ENCODE measurements at regions not wholly inside any gene's neighbourhood (a gene's known extent, or its start where the extent isn't known, plus 50 kb on each side); places are given as distances from the start of the nearest gene placed in this dataset.
"Not testable (repeated sequence)": the region's sequence is repeated elsewhere in the genome, so short reads cannot be mapped to it uniquely, and the experiment has no call there.

DNA sequence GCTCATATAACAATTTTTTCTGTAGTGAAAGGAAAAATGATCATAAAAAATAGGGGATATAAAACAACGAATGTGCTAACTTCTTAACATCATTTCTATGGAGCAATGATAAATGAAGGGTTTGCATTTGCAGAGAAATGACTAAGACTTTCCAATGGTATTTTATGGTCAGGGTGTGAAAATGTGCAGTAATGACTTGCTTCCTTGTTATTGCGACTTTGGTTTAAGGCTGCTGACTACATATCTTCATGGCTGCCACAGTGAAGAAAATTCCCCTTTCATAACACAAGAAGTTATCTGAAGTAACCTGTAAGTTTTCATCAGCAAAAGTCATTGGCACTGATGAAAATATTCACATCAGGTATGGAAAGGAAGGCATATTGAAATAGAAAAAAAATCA is 166.1 kb upstream of the NRG3 start:
- DNase-seq (ENCODE audit: low read depth in 6 of 9, low spot score in 9 of 9): no peak
- Histone ChIP-seq H3K27ac (ENCODE audit: low read depth in 1 of 2, low read length in 1 of 2) (no peak overlapping the region), H3K9me3 (ENCODE audit: control insufficient read depth in 2 of 2, insufficient read depth in 1 of 2, low read length in 1 of 2) (no peaks in the 10 kb centered on the region), H3K4me3 (ENCODE audit: low read length in 2 of 2) (no peak overlapping the region), H3K36me3 (ENCODE audit: control insufficient read depth in 2 of 2, insufficient read depth in 2 of 2, low read length in 1 of 2) (no peaks in the 10 kb centered on the region), H3K4me1 (ENCODE audit: control insufficient read depth in 2 of 2, insufficient read depth in 2 of 2, low read length in 2 of 2) (no peaks in the 10 kb centered on the region), H3K27me3 (ENCODE audit: control insufficient read depth in 2 of 2, insufficient read depth in 1 of 2, low read length in 1 of 2) (no peaks in the 10 kb centered on the region)
- WGBS: 23% methylated on average over 2 of the region's 2 CpGs

DNA sequence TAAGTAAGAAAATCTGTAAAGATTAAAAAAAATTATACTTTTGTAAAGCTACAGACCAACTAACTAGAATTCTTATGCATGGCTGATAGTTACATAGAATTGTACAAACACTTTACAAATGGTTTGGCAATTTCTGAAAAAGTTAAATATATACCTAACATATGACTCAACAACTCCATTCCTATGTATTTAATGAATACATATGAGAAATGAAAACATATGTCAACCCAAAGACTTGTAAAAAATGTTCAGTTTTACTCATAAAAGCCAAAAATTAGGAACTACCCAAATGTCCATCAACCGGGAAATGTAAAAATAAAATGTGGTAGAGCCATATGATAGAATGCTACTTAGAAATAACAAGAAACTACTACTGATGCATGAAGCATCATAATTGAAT is 152.6 kb upstream of the NRG3 start:
- no peak overlapping the region for H3K4me3 ChIP-seq (ENCODE audit: low read length in 2 of 2)
- WGBS: 95% methylated on average over 1 of the region's 1 CpG
- no peaks in the 10 kb centered on the region for H3K9me3 ChIP-seq (ENCODE audit: control insufficient read depth in 2 of 2, insufficient read depth in 1 of 2, low read length in 1 of 2)
- H3K4me1 ChIP-seq (ENCODE audit: control insufficient read depth in 2 of 2, insufficient read depth in 2 of 2, low read length in 2 of 2): no peaks in the 10 kb centered on the region
- H3K36me3 ChIP-seq (ENCODE audit: control insufficient read depth in 2 of 2, insufficient read depth in 2 of 2, low read length in 1 of 2): no peaks in the 10 kb centered on the region
- H3K27ac ChIP-seq (ENCODE audit: low read depth in 1 of 2, low read length in 1 of 2): no peak overlapping the region
- no peaks in the 10 kb centered on the region for H3K27me3 ChIP-seq (ENCODE audit: control insufficient read depth in 2 of 2, insufficient read depth in 1 of 2, low read length in 1 of 2)
- no peak for DNase-seq (ENCODE audit: low read depth in 6 of 9, low spot score in 9 of 9)

DNA sequence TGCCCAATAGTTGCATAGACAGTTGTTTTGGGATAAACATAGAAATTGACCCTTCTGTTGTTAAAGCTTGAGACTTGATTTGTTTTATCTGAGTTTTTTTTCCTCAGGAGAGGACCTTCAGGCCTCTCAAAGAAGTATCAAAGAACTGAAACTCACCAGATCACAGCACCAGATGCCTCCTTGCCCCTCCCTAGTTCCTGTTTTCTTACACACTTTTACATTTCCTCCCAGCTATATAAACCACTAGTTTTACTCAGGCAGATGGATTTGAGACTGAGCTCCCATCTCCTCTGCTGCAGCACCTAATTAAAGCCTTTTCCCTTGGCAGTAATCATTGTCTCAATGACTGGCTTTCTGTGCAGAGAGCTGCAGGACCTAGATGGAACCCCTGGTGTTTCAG is 150.6 kb upstream of the NRG3 start:
- Histone ChIP-seq H3K4me1 (ENCODE audit: control insufficient read depth in 2 of 2, insufficient read depth in 2 of 2, low read length in 2 of 2) (no peaks in the 10 kb centered on the region), H3K36me3 (ENCODE audit: control insufficient read depth in 2 of 2, insufficient read depth in 2 of 2, low read length in 1 of 2) (no peaks in the 10 kb centered on the region), H3K27ac (ENCODE audit: low read depth in 1 of 2, low read length in 1 of 2) (no peak overlapping the region), H3K4me3 (ENCODE audit: low read length in 2 of 2) (no peak overlapping the region), H3K27me3 (ENCODE audit: control insufficient read depth in 2 of 2, insufficient read depth in 1 of 2, low read length in 1 of 2) (no peaks in the 10 kb centered on the region), H3K9me3 (ENCODE audit: control insufficient read depth in 2 of 2, insufficient read depth in 1 of 2, low read length in 1 of 2) (no peaks in the 10 kb centered on the region)
- peak in 2 of 9 donors; percentile 2 to 4 for DNase-seq (ENCODE audit: low read depth in 6 of 9, low spot score in 9 of 9)

DNA sequence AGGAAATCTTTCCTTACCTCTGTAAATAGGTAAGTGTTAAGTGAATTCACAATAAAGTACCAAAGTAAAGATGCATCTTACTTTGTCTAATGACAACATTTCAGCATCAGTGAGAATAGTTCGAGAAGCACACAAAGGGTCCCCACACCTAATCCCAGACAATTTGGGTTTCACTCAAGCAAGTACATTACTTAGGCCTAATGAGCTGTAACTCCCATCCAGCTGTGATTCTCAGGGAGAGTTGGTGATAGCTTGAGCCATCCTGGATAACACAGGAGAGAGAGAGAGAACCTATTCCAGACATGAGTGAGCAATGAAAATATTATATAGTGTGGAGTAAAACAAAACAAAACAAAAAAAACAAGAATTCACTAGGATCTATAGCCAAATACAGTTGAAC is 149.1 kb upstream of the NRG3 start:
- Histone ChIP-seq H3K4me1 (ENCODE audit: control insufficient read depth in 2 of 2, insufficient read depth in 2 of 2, low read length in 2 of 2) (no peaks in the 10 kb centered on the region), H3K36me3 (ENCODE audit: control insufficient read depth in 2 of 2, insufficient read depth in 2 of 2, low read length in 1 of 2) (no peaks in the 10 kb centered on the region), H3K9me3 (ENCODE audit: control insufficient read depth in 2 of 2, insufficient read depth in 1 of 2, low read length in 1 of 2) (no peaks in the 10 kb centered on the region), H3K4me3 (ENCODE audit: low read length in 2 of 2) (no peak overlapping the region), H3K27me3 (ENCODE audit: control insufficient read depth in 2 of 2, insufficient read depth in 1 of 2, low read length in 1 of 2) (no peaks in the 10 kb centered on the region), H3K27ac (ENCODE audit: low read depth in 1 of 2, low read length in 1 of 2) (no peak overlapping the region)
- DNase-seq (ENCODE audit: low read depth in 6 of 9, low spot score in 9 of 9): no peak
- WGBS: 86% methylated on average over 1 of the region's 1 CpG

DNA sequence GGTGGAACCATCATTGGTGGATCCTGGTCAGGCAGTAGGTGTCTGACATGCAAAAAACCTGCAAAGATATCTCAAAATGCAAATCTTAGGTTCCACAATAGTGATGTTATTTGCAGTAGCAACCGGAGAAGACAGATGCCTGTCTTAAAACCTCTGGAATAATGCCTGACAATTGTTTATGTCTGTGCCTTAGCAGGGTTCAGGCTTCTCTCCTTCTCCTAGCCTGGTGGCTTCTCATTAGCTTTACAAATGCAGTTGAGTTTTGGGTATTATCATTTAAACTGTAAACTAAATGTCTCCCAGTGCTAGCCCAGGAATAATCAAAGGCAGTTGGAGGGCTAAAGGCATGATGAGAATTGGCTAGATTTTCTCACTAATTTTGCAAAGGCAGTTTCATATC is 146.3 kb upstream of the NRG3 start:
- DNase-seq (ENCODE audit: low read depth in 6 of 9, low spot score in 9 of 9): no peak
- Histone ChIP-seq H3K4me1 (ENCODE audit: control insufficient read depth in 2 of 2, insufficient read depth in 2 of 2, low read length in 2 of 2) (no peaks in the 10 kb centered on the region), H3K36me3 (ENCODE audit: control insufficient read depth in 2 of 2, insufficient read depth in 2 of 2, low read length in 1 of 2) (no peaks in the 10 kb centered on the region), H3K27ac (ENCODE audit: low read depth in 1 of 2, low read length in 1 of 2) (no peak overlapping the region), H3K27me3 (ENCODE audit: control insufficient read depth in 2 of 2, insufficient read depth in 1 of 2, low read length in 1 of 2) (no peaks in the 10 kb centered on the region), H3K9me3 (ENCODE audit: control insufficient read depth in 2 of 2, insufficient read depth in 1 of 2, low read length in 1 of 2) (peaks cover 0 to 3% of the 10 kb centered on the region in 2 donors), H3K4me3 (ENCODE audit: low read length in 2 of 2) (no peak overlapping the region)
- 86% methylated on average over 1 of the region's 1 CpG for WGBS

DNA sequence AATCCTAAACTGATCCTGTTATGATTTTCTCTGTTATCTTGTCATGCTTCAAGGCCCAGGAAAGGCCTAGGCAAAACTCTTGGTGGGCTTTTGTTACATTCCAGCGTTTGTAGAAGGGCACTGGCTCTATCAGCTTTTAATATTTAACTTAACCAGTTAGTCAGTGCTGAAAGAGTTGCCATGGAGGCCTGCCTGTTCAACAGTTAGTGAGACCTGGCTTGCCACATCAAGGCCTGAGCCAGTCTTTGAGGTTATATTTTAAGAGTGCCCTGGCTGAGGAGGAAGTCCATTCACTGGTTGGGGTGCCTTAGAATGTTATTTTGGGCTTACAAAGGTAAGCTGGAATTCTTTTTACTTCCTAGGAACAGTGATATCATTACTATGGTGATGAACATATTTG is 144.1 kb upstream of the NRG3 start:
- no peaks in the 10 kb centered on the region for H3K4me1 ChIP-seq (ENCODE audit: control insufficient read depth in 2 of 2, insufficient read depth in 2 of 2, low read length in 2 of 2)
- DNase-seq (ENCODE audit: low read depth in 6 of 9, low spot score in 9 of 9): no peak
- no peaks in the 10 kb centered on the region for H3K27me3 ChIP-seq (ENCODE audit: control insufficient read depth in 2 of 2, insufficient read depth in 1 of 2, low read length in 1 of 2)
- 0% methylated on average over 1 of the region's 1 CpG for WGBS
- peaks cover 0 to 3% of the 10 kb centered on the region in 2 donors for H3K9me3 ChIP-seq (ENCODE audit: control insufficient read depth in 2 of 2, insufficient read depth in 1 of 2, low read length in 1 of 2)
- no peaks in the 10 kb centered on the region for H3K36me3 ChIP-seq (ENCODE audit: control insufficient read depth in 2 of 2, insufficient read depth in 2 of 2, low read length in 1 of 2)
- no peak overlapping the region for H3K4me3 ChIP-seq (ENCODE audit: low read length in 2 of 2)
- no peak overlapping the region for H3K27ac ChIP-seq (ENCODE audit: low read depth in 1 of 2, low read length in 1 of 2)

DNA sequence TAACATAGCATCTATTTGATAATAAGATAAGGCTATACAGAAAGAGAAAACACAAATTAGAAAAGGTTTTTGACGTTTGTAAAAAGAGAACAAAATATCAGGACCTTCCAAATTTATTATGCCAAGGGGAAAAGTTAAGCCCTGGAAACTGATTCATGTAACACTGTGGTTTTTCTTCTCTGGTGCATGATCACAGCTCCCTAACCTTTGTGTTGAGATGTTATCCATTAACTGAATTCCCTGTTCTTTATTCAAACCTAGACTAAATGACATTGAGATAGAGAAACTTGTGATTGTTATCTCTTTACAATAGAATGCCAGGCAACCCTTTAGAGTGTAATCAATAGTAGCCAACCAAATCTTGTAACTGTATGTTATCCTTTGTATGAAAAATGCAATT is 141.5 kb upstream of the NRG3 start:
- no peak overlapping the region for H3K27ac ChIP-seq (ENCODE audit: low read depth in 1 of 2, low read length in 1 of 2)
- H3K4me3 ChIP-seq (ENCODE audit: low read length in 2 of 2): no peak overlapping the region
- WGBS: 83% methylated on average over 1 of the region's 1 CpG
- DNase-seq (ENCODE audit: low read depth in 6 of 9, low spot score in 9 of 9): no peak
- H3K9me3 ChIP-seq (ENCODE audit: control insufficient read depth in 2 of 2, insufficient read depth in 1 of 2, low read length in 1 of 2): peaks cover 0 to 3% of the 10 kb centered on the region in 2 donors
- no peaks in the 10 kb centered on the region for H3K27me3 ChIP-seq (ENCODE audit: control insufficient read depth in 2 of 2, insufficient read depth in 1 of 2, low read length in 1 of 2)
- H3K36me3 ChIP-seq (ENCODE audit: control insufficient read depth in 2 of 2, insufficient read depth in 2 of 2, low read length in 1 of 2): no peaks in the 10 kb centered on the region
- H3K4me1 ChIP-seq (ENCODE audit: control insufficient read depth in 2 of 2, insufficient read depth in 2 of 2, low read length in 2 of 2): no peaks in the 10 kb centered on the region

DNA sequence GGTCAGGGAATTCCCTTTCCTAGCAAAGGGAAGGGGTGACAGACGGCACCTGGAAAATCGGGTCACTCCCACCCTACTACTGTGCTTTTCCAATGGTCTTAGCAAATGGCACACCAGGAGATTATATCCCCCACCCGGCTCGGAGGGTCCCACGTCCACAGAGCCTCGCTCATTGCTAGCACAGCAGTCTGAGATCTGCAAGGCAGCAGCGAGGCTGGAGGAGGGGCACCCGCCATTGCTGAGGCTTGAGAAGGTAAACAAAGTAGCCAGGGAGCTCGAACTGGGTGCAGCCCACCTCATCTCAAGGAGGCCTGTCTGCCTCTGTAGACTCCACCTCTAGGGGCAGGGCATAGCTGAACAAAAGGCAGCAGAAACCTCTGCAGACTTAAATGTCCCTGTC is 139.8 kb upstream of the NRG3 start:
- not testable (repeated sequence) for H3K4me1 ChIP-seq (ENCODE audit: control insufficient read depth in 2 of 2, insufficient read depth in 2 of 2, low read length in 2 of 2); H3K27me3 ChIP-seq (ENCODE audit: control insufficient read depth in 2 of 2, insufficient read depth in 1 of 2, low read length in 1 of 2); H3K27ac ChIP-seq (ENCODE audit: low read depth in 1 of 2, low read length in 1 of 2); DNase-seq (ENCODE audit: low read depth in 6 of 9, low spot score in 9 of 9); H3K4me3 ChIP-seq (ENCODE audit: low read length in 2 of 2); H3K36me3 ChIP-seq (ENCODE audit: control insufficient read depth in 2 of 2, insufficient read depth in 2 of 2, low read length in 1 of 2); H3K9me3 ChIP-seq (ENCODE audit: control insufficient read depth in 2 of 2, insufficient read depth in 1 of 2, low read length in 1 of 2)
- WGBS: 90% methylated on average over 9 of the region's 9 CpGs

DNA sequence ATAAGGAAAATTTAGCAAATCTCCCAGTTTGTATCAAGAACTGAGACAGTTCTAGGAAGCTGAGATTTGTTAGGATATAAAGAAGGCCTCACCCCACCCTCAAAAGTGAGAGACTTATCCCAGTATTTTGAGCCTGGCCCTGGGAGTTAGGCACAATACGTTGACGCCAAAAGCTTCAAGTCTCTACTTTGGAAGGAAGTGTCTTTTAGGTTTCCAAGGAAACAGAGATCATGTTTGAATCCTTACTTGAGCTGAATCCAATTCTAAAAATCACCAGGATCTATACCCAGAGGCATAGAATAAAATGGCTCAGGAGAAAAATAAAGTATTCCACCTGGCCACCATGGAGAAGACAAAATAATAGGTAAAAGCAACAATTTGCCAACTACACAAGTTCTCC is 115.9 kb upstream of the NRG3 start:
- Histone ChIP-seq H3K36me3 (ENCODE audit: control insufficient read depth in 2 of 2, insufficient read depth in 2 of 2, low read length in 1 of 2) (no peaks in the 10 kb centered on the region), H3K27me3 (ENCODE audit: control insufficient read depth in 2 of 2, insufficient read depth in 1 of 2, low read length in 1 of 2) (no peaks in the 10 kb centered on the region), H3K9me3 (ENCODE audit: control insufficient read depth in 2 of 2, insufficient read depth in 1 of 2, low read length in 1 of 2) (no peaks in the 10 kb centered on the region), H3K4me3 (ENCODE audit: low read length in 2 of 2) (no peak overlapping the region), H3K4me1 (ENCODE audit: control insufficient read depth in 2 of 2, insufficient read depth in 2 of 2, low read length in 2 of 2) (no peaks in the 10 kb centered on the region), H3K27ac (ENCODE audit: low read depth in 1 of 2, low read length in 1 of 2) (no peak overlapping the region)
- no peak for DNase-seq (ENCODE audit: low read depth in 6 of 9, low spot score in 9 of 9)
- WGBS: 95% methylated on average over 2 of the region's 2 CpGs

DNA sequence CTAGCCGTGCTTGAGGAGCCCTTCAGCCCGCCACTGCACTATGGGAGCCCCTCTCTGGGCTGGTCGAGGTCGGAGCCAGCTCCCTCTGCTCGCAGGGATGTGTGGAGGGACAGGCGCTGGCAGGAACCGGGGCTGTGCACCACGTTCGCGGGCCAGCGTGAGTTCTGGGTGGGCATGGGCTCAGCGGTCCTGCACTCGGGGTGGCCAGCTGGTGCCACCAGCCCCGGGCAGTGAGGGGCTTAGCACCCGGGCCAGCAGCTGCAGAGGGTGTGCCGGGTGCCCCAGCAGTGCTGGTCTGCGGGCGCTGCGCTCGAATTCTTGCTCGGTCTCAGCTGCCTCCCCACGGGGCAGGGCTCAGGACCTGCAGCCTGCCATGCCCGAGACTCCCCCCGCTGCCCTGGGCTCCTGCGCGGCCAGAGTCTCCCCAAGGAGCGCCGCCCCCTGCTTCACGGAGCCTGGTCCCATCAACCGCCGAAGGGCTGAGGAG is 90.8 kb upstream of the NRG3 start:
- peaks cover 0 to 11% of the 10 kb centered on the region in 2 donors for H3K9me3 ChIP-seq (ENCODE audit: control insufficient read depth in 2 of 2, insufficient read depth in 1 of 2, low read length in 1 of 2)
- no peak overlapping the region for H3K27ac ChIP-seq (ENCODE audit: low read depth in 1 of 2, low read length in 1 of 2)
- H3K27me3 ChIP-seq (ENCODE audit: control insufficient read depth in 2 of 2, insufficient read depth in 1 of 2, low read length in 1 of 2): no peaks in the 10 kb centered on the region
- H3K4me3 ChIP-seq (ENCODE audit: low read length in 2 of 2): no peak overlapping the region
- no peak for DNase-seq (ENCODE audit: low read depth in 6 of 9, low spot score in 9 of 9)
- H3K36me3 ChIP-seq (ENCODE audit: control insufficient read depth in 2 of 2, insufficient read depth in 2 of 2, low read length in 1 of 2): no peaks in the 10 kb centered on the region
- H3K4me1 ChIP-seq (ENCODE audit: control insufficient read depth in 2 of 2, insufficient read depth in 2 of 2, low read length in 2 of 2): no peaks in the 10 kb centered on the region
- WGBS: 94% methylated on average over 31 of the region's 31 CpGs
